ENCODE measurements at regions not wholly inside any gene's neighbourhood (a gene's known extent, or its start where the extent isn't known, plus 50 kb on each side); places are given as distances from the start of the nearest gene placed in this dataset.
"Not testable (repeated sequence)": the region's sequence is repeated elsewhere in the genome, so short reads cannot be mapped to it uniquely, and the experiment has no call there.

GRCh38 chr15:89031637-89032285, 56.5 kb upstream of the ABHD2 start:
- not testable (repeated sequence) for TF ChIP-seq CTCF, EZH2, EZH2phosphoT487 (IDR thresholded peaks at IDR 0.05)
